Activated CD4-positive, alpha-beta T cell treated with anti-CD3 and anti-CD28 coated beads for 36 hours (primary cell): ENCODE measurements at regions not wholly inside any gene's neighbourhood (a gene's known extent, or its start where the extent isn't known, plus 50 kb on each side); places are given as distances from the start of the nearest gene placed in this dataset.
"Not testable (repeated sequence)": the region's sequence is repeated elsewhere in the genome, so short reads cannot be mapped to it uniquely, and the experiment has no call there.

Experiments used
- ATAC-seq: fragments of 200-7000 bp; cut with Tn5 transposase; one replicate; pipeline ENCODE4 v1.10.0; 2021; ENCODE audit warnings: mild to moderate bottlenecking, moderate library complexity
- CTCF ChIA-PET: fragments of 350-600 bp; sonication (Branson Sonifier 250); formaldehyde crosslinking; loops from one replicate; lab custom pipeline; 2021; ENCODE audit warnings: antibody characterized with exemption; lab: Charles Lee
- POLR2A ChIA-PET: fragments of 350-600 bp; sonication (Branson Sonifier 250); formaldehyde crosslinking; loops from one replicate; lab custom pipeline; 2021; ENCODE audit warnings: antibody characterized with exemption, inconsistent platforms; lab: Charles Lee
- DNase-seq: peaks from one replicate; pipeline ENCODE4 v3.0.0-alpha.2; 2020
- H3K27ac Mint-ChIP-seq: one replicate; pipeline ENCODE4 v1.8.0; 2021; ENCODE audit warnings: mixed read lengths
- H3K27me3 Mint-ChIP-seq: one replicate; pipeline ENCODE4 v1.8.0; 2021; ENCODE audit warnings: mixed read lengths
- H3K36me3 Mint-ChIP-seq: one replicate; pipeline ENCODE4 v1.8.0; 2021; ENCODE audit warnings: low read depth, mixed read lengths
- H3K4me1 Mint-ChIP-seq: one replicate; pipeline ENCODE4 v1.8.0; 2021; ENCODE audit warnings: mixed read lengths
- H3K4me3 Mint-ChIP-seq: one replicate; pipeline ENCODE4 v1.8.0; 2021; ENCODE audit warnings: mild to moderate bottlenecking, moderate library complexity, mixed read lengths
- H3K9me3 Mint-ChIP-seq: one replicate; pipeline ENCODE4 v1.8.0; 2021; ENCODE audit warnings: low read depth, mixed read lengths
- intact Hi-C, 2 experiments: fragments of 100-400 bp; cut with DNase I in 1 of 2; cut with micrococcal nuclease in 1 of 2; formaldehyde crosslinking; loops; one replicate each; pipeline versions ENCODE4 v1.14.2 to v1.15.1; 2022 to 2024; cut with DNase I, micrococcal nuclease

DNA sequence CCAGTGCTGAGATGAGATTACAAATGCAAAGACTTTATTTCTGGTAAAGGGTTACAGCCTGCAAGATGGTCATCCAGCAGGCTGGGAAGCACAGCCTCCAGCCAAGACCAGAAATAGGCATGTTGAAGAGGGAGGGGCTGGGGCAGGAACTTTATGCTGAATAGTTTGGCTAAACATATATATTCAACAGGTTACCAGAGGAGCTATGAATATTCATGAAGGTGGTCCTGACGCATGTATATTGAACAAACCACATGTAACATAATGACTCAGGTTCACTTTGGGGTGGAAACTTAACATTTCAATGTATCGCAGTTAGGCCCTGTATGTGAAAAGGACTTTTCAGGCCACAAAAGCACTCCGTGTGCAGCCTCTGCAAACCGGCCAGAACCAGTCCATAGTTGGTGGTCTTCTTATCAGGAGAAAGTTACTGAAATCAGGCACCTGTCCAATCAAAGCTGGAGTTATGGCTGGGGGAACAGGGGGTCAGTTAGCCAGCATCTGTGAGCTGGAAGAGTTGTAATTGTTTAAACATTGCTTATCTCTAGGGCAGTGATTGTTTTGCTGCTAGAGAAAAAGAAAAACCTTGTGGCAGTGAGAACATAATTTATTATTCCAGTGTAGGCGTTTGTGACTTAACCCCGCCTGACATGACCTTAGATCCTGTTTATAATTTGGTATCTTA, 372.9 kb upstream of the AUTS2 start:
- Mint-ChIP-seq H3K36me3 (no peaks in the 10 kb centered on the region), H3K27me3 (no peaks in the 10 kb centered on the region), H3K4me3 (no peak overlapping the region), H3K4me1 (no peaks in the 10 kb centered on the region), H3K27ac (no peak overlapping the region), H3K9me3 (peaks cover 3% of the 10 kb centered on the region)
- POLR2A ChIA-PET: no interaction called here
- no peak for DNase-seq
- CTCF ChIA-PET: interaction anchor here (0.6 kb wide), 1 partner anchor 100 kb away, joined by 4 read pairs; no protein-coding TSS in a partner anchor
- intact Hi-C loops: no loop called here
- ATAC-seq: no peak

DNA sequence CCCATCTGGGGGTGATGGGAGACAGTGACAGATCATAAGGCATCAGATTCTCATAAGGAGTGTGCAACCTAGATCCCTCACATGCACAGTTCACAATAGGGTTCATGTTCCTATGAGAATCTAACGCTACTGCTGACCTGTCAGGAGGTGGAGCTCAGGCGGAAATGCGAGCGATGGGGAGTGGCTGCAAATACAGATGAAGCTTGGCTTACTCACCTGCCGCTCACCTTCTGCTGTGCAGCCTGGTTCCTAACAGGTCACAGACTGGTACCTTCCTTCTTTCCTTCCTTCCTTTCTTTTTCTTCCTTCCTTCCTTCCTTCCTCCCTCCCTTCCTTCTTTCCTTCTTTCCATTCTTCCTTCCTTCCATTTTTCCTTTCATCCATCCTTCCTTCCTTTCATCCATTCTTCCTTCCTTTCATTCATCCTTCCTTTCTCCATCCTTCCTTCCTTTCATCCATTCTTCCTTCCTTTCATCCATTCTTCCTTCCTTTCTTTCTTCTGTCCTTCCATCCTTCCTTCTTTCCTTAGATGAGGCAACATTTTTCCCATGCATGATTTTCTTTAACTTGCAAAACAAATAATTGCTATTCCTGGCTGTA, 370.0 kb upstream of the AUTS2 start:
- intact Hi-C loops: no loop called here
- Mint-ChIP-seq H3K4me3 (no peak overlapping the region), H3K4me1 (no peaks in the 10 kb centered on the region), H3K27ac (no peak overlapping the region), H3K27me3 (peaks cover 1% of the 10 kb centered on the region), H3K36me3 (no peaks in the 10 kb centered on the region), H3K9me3 (peaks cover 3% of the 10 kb centered on the region)
- POLR2A ChIA-PET: no interaction called here
- ATAC-seq (no peak), DNase-seq (no peak)
- CTCF ChIA-PET: no interaction called here

DNA sequence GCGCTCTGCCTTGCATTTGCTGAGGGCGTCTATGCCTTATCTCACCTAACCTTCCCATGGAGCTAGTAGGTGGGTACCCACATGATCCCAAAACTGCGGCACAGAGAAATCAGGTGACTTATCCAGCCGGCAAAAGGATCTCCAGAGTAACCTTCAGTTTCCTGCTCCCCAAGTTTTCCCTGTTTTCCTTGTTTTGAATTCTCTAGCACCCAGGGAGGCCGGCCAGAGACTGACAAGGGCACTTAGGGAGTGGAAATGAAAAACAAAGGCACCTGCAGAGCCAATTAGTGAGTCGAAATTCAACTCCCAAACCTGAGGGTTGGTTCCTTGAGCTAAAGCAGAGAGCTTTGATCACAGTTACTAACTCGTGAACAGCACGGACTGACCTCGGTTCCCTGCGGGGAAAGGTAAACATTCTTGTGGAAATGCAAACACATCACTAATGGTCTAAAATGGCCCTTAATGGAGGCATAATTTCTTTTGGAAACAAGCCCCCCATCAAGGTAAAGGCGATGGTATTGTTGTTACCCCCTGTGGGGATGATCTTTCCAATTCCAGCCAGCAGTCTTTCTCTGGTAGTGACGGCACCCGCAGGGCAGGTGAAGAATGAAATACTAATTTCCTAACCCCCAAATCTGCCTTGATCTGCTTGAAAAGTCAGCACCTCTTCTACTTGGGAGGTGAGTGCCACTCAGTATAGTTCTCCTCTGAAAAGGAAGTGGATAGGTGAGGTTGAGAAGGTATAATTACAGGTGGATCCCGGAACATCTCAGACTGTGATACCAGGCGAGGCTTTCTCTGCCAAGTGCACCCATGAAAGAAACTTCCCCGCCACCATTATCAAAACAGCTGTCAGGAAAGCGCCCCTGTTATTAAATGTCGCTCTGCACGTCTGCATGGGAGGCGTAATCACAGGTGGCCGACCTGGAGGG, 365.6 kb upstream of the AUTS2 start:
- ATAC-seq: no peak
- Mint-ChIP-seq H3K4me1 (no peaks in the 10 kb centered on the region), H3K9me3 (no peaks in the 10 kb centered on the region), H3K36me3 (no peaks in the 10 kb centered on the region), H3K27me3 (peaks cover 1% of the 10 kb centered on the region), H3K27ac (no peak overlapping the region), H3K4me3 (no peak overlapping the region)
- no peak for DNase-seq
- ChIA-PET CTCF (no interaction called here), POLR2A (no interaction called here)
- intact Hi-C loops: no loop called here

DNA sequence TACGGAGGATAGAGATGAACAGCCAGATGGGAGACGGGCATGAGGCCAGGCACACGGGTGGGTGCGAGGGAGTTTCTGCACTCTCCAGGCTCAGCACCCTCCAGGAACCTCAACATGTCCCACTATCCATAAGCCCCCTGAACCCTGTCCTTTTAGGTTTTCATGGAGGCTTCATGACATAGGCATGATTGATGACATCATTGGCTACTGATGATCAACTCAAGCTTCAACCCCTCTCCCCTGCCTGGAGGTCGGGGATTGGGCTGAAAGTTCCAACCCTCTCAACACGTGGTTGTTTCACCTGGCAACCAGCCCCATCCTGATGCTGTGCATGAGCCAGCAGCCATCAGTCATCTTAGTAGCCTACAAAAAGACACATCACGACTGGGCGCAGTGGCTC, 360.7 kb upstream of the AUTS2 start:
- no peaks in the 10 kb centered on the region for H3K36me3 Mint-ChIP-seq
- no peak for ATAC-seq
- H3K4me3 Mint-ChIP-seq: no peak overlapping the region
- no peaks in the 10 kb centered on the region for H3K9me3 Mint-ChIP-seq
- peaks cover 1% of the 10 kb centered on the region for H3K27me3 Mint-ChIP-seq
- no peak for DNase-seq
- CTCF ChIA-PET: no interaction called here
- H3K4me1 Mint-ChIP-seq: no peaks in the 10 kb centered on the region
- H3K27ac Mint-ChIP-seq: no peak overlapping the region
- POLR2A ChIA-PET: no interaction called here
- intact Hi-C loops: no loop called here

GRCh38 chr7:69243016-69243415, 355.3 kb upstream of the AUTS2 start:
- Mint-ChIP-seq H3K4me3 (no peak overlapping the region), H3K27me3 (no peaks in the 10 kb centered on the region), H3K4me1 (no peaks in the 10 kb centered on the region), H3K36me3 (no peaks in the 10 kb centered on the region), H3K27ac (no peak overlapping the region), H3K9me3 (peaks cover 3% of the 10 kb centered on the region)
- ChIA-PET CTCF (no interaction called here), POLR2A (no interaction called here)
- DNase-seq (no peak), ATAC-seq (no peak)
- intact Hi-C loops: no loop called here

GRCh38 chr7:69244701-69245100, 353.6 kb upstream of the AUTS2 start:
- POLR2A ChIA-PET: no interaction called here
- H3K36me3 Mint-ChIP-seq: no peaks in the 10 kb centered on the region
- ATAC-seq (no peak), DNase-seq (no peak)
- H3K4me1 Mint-ChIP-seq: no peaks in the 10 kb centered on the region
- intact Hi-C loops: no loop called here
- peaks cover 3% of the 10 kb centered on the region for H3K9me3 Mint-ChIP-seq
- CTCF ChIA-PET: no interaction called here
- no peak overlapping the region for H3K4me3 Mint-ChIP-seq
- H3K27me3 Mint-ChIP-seq: no peaks in the 10 kb centered on the region
- H3K27ac Mint-ChIP-seq: no peak overlapping the region

DNA sequence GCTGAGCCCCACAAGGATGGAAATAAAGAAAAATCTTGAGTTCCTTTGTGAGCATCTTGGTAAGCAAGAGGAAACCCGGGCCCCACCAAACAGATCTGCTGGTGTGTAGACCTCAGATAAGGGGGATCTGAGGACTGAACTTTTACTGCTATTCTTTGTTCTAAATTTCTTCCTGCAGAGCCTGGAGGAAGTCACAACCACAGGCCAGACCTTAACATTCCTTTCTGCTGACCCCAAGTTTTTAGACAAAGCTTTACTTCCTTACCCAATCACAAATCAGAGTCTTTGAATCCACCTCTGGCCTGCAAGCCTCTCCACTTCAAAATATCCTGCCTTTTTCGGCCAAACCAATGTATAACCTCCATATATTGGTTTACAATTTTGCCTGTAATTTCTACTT, 352.6 kb upstream of the AUTS2 start:
- H3K9me3 Mint-ChIP-seq: peaks cover 3% of the 10 kb centered on the region
- no peak for DNase-seq
- no peak overlapping the region for H3K4me3 Mint-ChIP-seq
- CTCF ChIA-PET: no interaction called here
- intact Hi-C loops: no loop called here
- no peaks in the 10 kb centered on the region for H3K4me1 Mint-ChIP-seq
- H3K27me3 Mint-ChIP-seq: no peaks in the 10 kb centered on the region
- H3K36me3 Mint-ChIP-seq: no peaks in the 10 kb centered on the region
- ATAC-seq: no peak
- H3K27ac Mint-ChIP-seq: no peak overlapping the region
- POLR2A ChIA-PET: no interaction called here

GRCh38 chr7:69246758-69247157, 351.5 kb upstream of the AUTS2 start:
- no peak overlapping the region for H3K27ac Mint-ChIP-seq
- ChIA-PET POLR2A (interaction anchor here (0.7 kb wide), 1 partner anchor 39 kb away, joined by 4 read pairs; no protein-coding TSS in a partner anchor), CTCF (interaction anchor here (0.7 kb wide), 1 partner anchor 384 kb away, joined by 3 read pairs; no protein-coding TSS in a partner anchor)
- intact Hi-C loops: no loop called here
- peaks cover 3% of the 10 kb centered on the region for H3K9me3 Mint-ChIP-seq
- H3K4me3 Mint-ChIP-seq: no peak overlapping the region
- DNase-seq: no peak
- H3K36me3 Mint-ChIP-seq: peaks cover 2% of the 10 kb centered on the region
- H3K4me1 Mint-ChIP-seq: no peaks in the 10 kb centered on the region
- no peaks in the 10 kb centered on the region for H3K27me3 Mint-ChIP-seq
- ATAC-seq: no peak

GRCh38 chr7:69248382-69248828, 349.9 kb upstream of the AUTS2 start:
- H3K27ac Mint-ChIP-seq, H3K4me1 Mint-ChIP-seq, H3K9me3 Mint-ChIP-seq, H3K4me3 Mint-ChIP-seq, DNase-seq, H3K36me3 Mint-ChIP-seq, H3K27me3 Mint-ChIP-seq, intact Hi-C loops, POLR2A ChIA-PET, ATAC-seq: not testable (repeated sequence)
- CTCF ChIA-PET: interaction anchor here (0.8 kb wide), 1 partner anchor 153 kb away, joined by 3 read pairs; no protein-coding TSS in a partner anchor

GRCh38 chr7:69250958-69251357, 347.3 kb upstream of the AUTS2 start:
- Mint-ChIP-seq H3K27me3 (no peaks in the 10 kb centered on the region), H3K4me3 (no peak overlapping the region), H3K27ac (no peak overlapping the region), H3K4me1 (no peaks in the 10 kb centered on the region), H3K9me3 (peaks cover 6% of the 10 kb centered on the region), H3K36me3 (peaks cover 2% of the 10 kb centered on the region)
- DNase-seq (no peak), ATAC-seq (no peak)
- POLR2A ChIA-PET: no interaction called here
- CTCF ChIA-PET: no interaction called here
- intact Hi-C loops: no loop called here

- Mint-ChIP-seq H3K27me3 (peaks cover 5% of the 10 kb centered on the region), H3K9me3 (peaks cover 3% of the 10 kb centered on the region), H3K27ac (no peak overlapping the region), H3K4me1 (no peaks in the 10 kb centered on the region), H3K36me3 (peaks cover 2% of the 10 kb centered on the region), H3K4me3 (no peak overlapping the region)
- intact Hi-C loops: no loop called here
- CTCF ChIA-PET: no interaction called here
- no peak for DNase-seq
- ATAC-seq: no peak
- POLR2A ChIA-PET: no interaction called here
Observed at GRCh38 chr7:69254643-69255042, 343.6 kb upstream of the AUTS2 start.
